PC-9 (cell line): ENCODE measurements at regions not wholly inside any gene's neighbourhood (a gene's known extent, or its start where the extent isn't known, plus 50 kb on each side); places are given as distances from the start of the nearest gene placed in this dataset.

Experiments used
- BruUV-seq: library from RNA; stranded (reverse); fragments of 400-500 nt; replicated peaks from 2 replicates; lab custom pipeline; 2021; lab: Mats Ljungman, UMichigan
- CTCF ChIA-PET: fragments of 300-600 bp; sonication (Branson Sonifier 250); formaldehyde crosslinking; loops from one replicate; lab custom pipeline; 2022; ENCODE audit warnings: antibody characterized with exemption; lab: Charles Lee
- POLR2A ChIA-PET: fragments of 300-600 bp; sonication (Branson Sonifier 250); formaldehyde crosslinking; loops from one replicate; lab custom pipeline; 2022; ENCODE audit warnings: antibody characterized with exemption; ENCODE audit not compliant: unreplicated experiment; lab: Charles Lee
- DNase-seq, 2 experiments: peaks; one replicate each; pipeline versions ENCODE4 v3.0.0 to v3.0.0-alpha.2; 2015 to 2022; ENCODE audit warnings: mixed read lengths in 1 of 2
- H2AFZ ChIP-seq: fragments of 200-600 bp; sonication (generic); 2 replicates; pipeline ENCODE4 v1.8.1; 2017; ENCODE audit warnings: antibody characterized with exemption
- H3F3A ChIP-seq: fragments of 200-600 bp; sonication (generic); 2 replicates; pipeline ENCODE4 v1.8.1; 2017; ENCODE audit warnings: antibody characterized with exemption, mild to moderate bottlenecking, low read depth; ENCODE audit not compliant: insufficient read depth
- H3K27ac ChIP-seq: fragments of 200-600 bp; sonication (generic); 2 replicates; pipeline ENCODE4 v1.6.1; 2016; ENCODE audit warnings: mixed run types
- H3K27me3 ChIP-seq: fragments of 200-600 bp; sonication (generic); 2 replicates; pipeline ENCODE4 v1.6.1; 2016; ENCODE audit warnings: low read depth, mixed run types; ENCODE audit not compliant: insufficient read depth
- H3K36me3 ChIP-seq: fragments of 200-600 bp; sonication (generic); 2 replicates; pipeline ENCODE4 v1.6.1; 2016; ENCODE audit warnings: low read depth, mixed run types
- H3K4me1 ChIP-seq: fragments of 200-600 bp; sonication (generic); replicated peaks from 2 replicates; pipeline ENCODE4 v1.6.1; 2016; ENCODE audit warnings: mixed run types; ENCODE audit not compliant: insufficient read depth
- H3K4me2 ChIP-seq: fragments of 200-600 bp; sonication (generic); 2 replicates; pipeline ENCODE4 v1.6.1; 2017; ENCODE audit warnings: mixed run types
- H3K4me3 ChIP-seq: fragments of 200-600 bp; sonication (generic); 2 replicates; pipeline ENCODE4 v1.6.1; 2016; ENCODE audit warnings: mixed run types
- H3K79me2 ChIP-seq: fragments of 200-600 bp; sonication (generic); 2 replicates; pipeline ENCODE4 v1.6.1; 2017; ENCODE audit warnings: low read depth, mixed run types
- H3K9me2 ChIP-seq: fragments of 200-600 bp; sonication (generic); 2 replicates; pipeline ENCODE4 v1.8.1; 2017; ENCODE audit warnings: mild to moderate bottlenecking; ENCODE audit not compliant: insufficient read depth
- H3K9me3 ChIP-seq: fragments of 200-600 bp; sonication (generic); 2 replicates; pipeline ENCODE4 v1.8.1; 2016; ENCODE audit warnings: low read depth; ENCODE audit not compliant: insufficient read depth
- H4K20me1 ChIP-seq: fragments of 200-600 bp; sonication (generic); 2 replicates; pipeline ENCODE4 v1.8.1; 2017; ENCODE audit not compliant: insufficient read depth
- CTCF ChIP-seq: fragments of 200-600 bp; sonication (generic); conservative IDR thresholded peaks from 2 replicates; pipeline ENCODE4 v1.6.1; 2017; ENCODE audit warnings: mixed run types, antibody characterized with exemption, mild to moderate bottlenecking, moderate library complexity
- EZH2 ChIP-seq: fragments of 200-600 bp; sonication (generic); IDR thresholded peaks from 2 replicates; pipeline ENCODE4 v1.8.0; 2017; ENCODE audit warnings: antibody characterized with exemption, low read depth
- intact Hi-C: fragments of 100-400 bp; cut with micrococcal nuclease; formaldehyde crosslinking; loops from one replicate; pipeline ENCODE4 v1.10.0; 2022; ENCODE audit not compliant: unreplicated experiment

- DNase-seq, result no peak
- H3F3A ChIP-seq, result no peaks in the 10 kb centered on the region
- H4K20me1 ChIP-seq, result no peaks in the 10 kb centered on the region
- BruUV-seq, result no TSS peak
- no peaks in the 10 kb centered on the region for H3K79me2 ChIP-seq
- no peak overlapping the region for H2AFZ ChIP-seq
- ChIA-PET POLR2A (no interaction called here), CTCF (no interaction called here)
- TF ChIP-seq EZH2 (no peak), CTCF (no peak)
- intact Hi-C loops, result no loop called here
- H3K9me3 ChIP-seq, result no peaks in the 10 kb centered on the region
- no peaks in the 10 kb centered on the region for H3K4me1 ChIP-seq
- no peak overlapping the region for H3K4me3 ChIP-seq
- no peak overlapping the region for H3K4me2 ChIP-seq
- H3K36me3 ChIP-seq, result no peaks in the 10 kb centered on the region
- 0 out of 2 replicates have a peak, but pooled peaks cover 4% of the 10 kb centered on the region for H3K27me3 ChIP-seq
- H3K9me2 ChIP-seq, result no peaks in the 10 kb centered on the region
- H3K27ac ChIP-seq, result no peak overlapping the region
Measured at GRCh38 chr9:94159069-94159939, 75.0 kb downstream of the PTPDC1 start.

- Histone ChIP-seq H3K36me3 (no peaks in the 10 kb centered on the region), H3K27ac (no peak overlapping the region), H4K20me1 (no peaks in the 10 kb centered on the region), H3K9me2 (no peaks in the 10 kb centered on the region), H2AFZ (no peak overlapping the region), H3K79me2 (no peaks in the 10 kb centered on the region), H3K4me1 (peaks cover 4% of the 10 kb centered on the region; the same call in 1 of the 2 replicates), H3K27me3 (no peaks in the 10 kb centered on the region), H3K9me3 (no peaks in the 10 kb centered on the region), H3F3A (no peaks in the 10 kb centered on the region), H3K4me3 (no peak overlapping the region), H3K4me2 (no peak overlapping the region)
- no peak; the same call in 1 of the 2 replicates for TF ChIP-seq CTCF
- TF ChIP-seq EZH2, result no peak
- intact Hi-C loops, result no loop called here
- POLR2A ChIA-PET, result interaction anchor here (0.7 kb wide), 1 partner anchor 97 kb away, joined by 6 read pairs; no protein-coding TSS in a partner anchor
- BruUV-seq, result no TSS peak
- CTCF ChIA-PET, result interaction anchor here (0.6 to 0.7 kb wide), 2 partner anchors 23 to 508 kb away, joined by 3 to 5 read pairs; no protein-coding TSS in a partner anchor
- DNase-seq, result no peak
Measured at GRCh38 chr9:94160594-94161501, 76.6 kb downstream of the PTPDC1 start.

GRCh38 chr9:94161673-94162072 lies 77.4 kb downstream of the PTPDC1 start:
- no peaks in the 10 kb centered on the region for H3K9me2 ChIP-seq
- intact Hi-C loops, result no loop called here
- DNase-seq, result no peak
- no TSS peak for BruUV-seq
- H3K4me1 ChIP-seq, result peaks cover 4% of the 10 kb centered on the region; the same call in 1 of the 2 replicates
- H4K20me1 ChIP-seq, result no peaks in the 10 kb centered on the region
- H3K36me3 ChIP-seq, result no peaks in the 10 kb centered on the region
- no peaks in the 10 kb centered on the region for H3K9me3 ChIP-seq
- H3K4me3 ChIP-seq, result no peak overlapping the region
- H3F3A ChIP-seq, result no peaks in the 10 kb centered on the region
- H3K27me3 ChIP-seq, result no peaks in the 10 kb centered on the region
- H3K79me2 ChIP-seq, result no peaks in the 10 kb centered on the region
- TF ChIP-seq EZH2 (no peak), CTCF (no peak)
- no peak overlapping the region for H3K27ac ChIP-seq
- ChIA-PET POLR2A (no interaction called here), CTCF (no interaction called here)
- no peak overlapping the region for H3K4me2 ChIP-seq
- no peak overlapping the region for H2AFZ ChIP-seq
